ENCODE measurements at regions not wholly inside any gene's neighbourhood (a gene's known extent, or its start where the extent isn't known, plus 50 kb on each side); places are given as distances from the start of the nearest gene placed in this dataset.

- DNase-seq = no peak
Observed at GRCh38 chr6:118761645-118762044, 110.3 kb upstream of the CEP85L start.

- DNase-seq = no peak
Observed at GRCh38 chr6:118758946-118759345, 107.6 kb upstream of the CEP85L start.

- no peak for DNase-seq
Observed at GRCh38 chr6:118755941-118756646, 104.7 kb upstream of the CEP85L start.

GRCh38 chr6:118752803-118753202, 101.4 kb upstream of the CEP85L start:
- DNase-seq = no peak

GRCh38 chr6:118751072-118751471, 99.7 kb upstream of the CEP85L start:
- DNase-seq = no peak

GRCh38 chr6:118750143-118750542, 98.8 kb upstream of the CEP85L start:
- DNase-seq = no peak

- DNase-seq = peak; percentile 20
Observed at GRCh38 chr6:118748311-118749062, 97.1 kb upstream of the CEP85L start.

GRCh38 chr6:118746825-118747174, 95.4 kb upstream of the CEP85L start:
- no peak for DNase-seq

GRCh38 chr6:118746145-118746824, 94.9 kb upstream of the CEP85L start:
- no peak for DNase-seq

GRCh38 chr6:118745156-118745555, 93.8 kb upstream of the CEP85L start:
- no peak for DNase-seq

- peak; percentile 63 for DNase-seq
Observed at GRCh38 chr6:118744261-118744941, 93.0 kb upstream of the CEP85L start.

- DNase-seq = peak; percentile 15
Observed at GRCh38 chr6:118743746-118744145, 92.4 kb upstream of the CEP85L start.

GRCh38 chr6:118740372-118740771, 89.0 kb upstream of the CEP85L start:
- DNase-seq = peak; percentile 17

- no peak for DNase-seq
Observed at GRCh38 chr6:118739696-118740353, 88.4 kb upstream of the CEP85L start.

GRCh38 chr6:118736440-118736839, 85.0 kb upstream of the CEP85L start:
- DNase-seq = no peak

- no peak for DNase-seq
Observed at GRCh38 chr6:118735320-118735719, 83.9 kb upstream of the CEP85L start.

GRCh38 chr6:118725944-118726343, 74.6 kb upstream of the CEP85L start:
- DNase-seq = no peak

- DNase-seq = no peak
Observed at GRCh38 chr6:118724211-118724610, 72.8 kb upstream of the CEP85L start.

- no peak for DNase-seq
Observed at GRCh38 chr6:118722829-118723813, 71.7 kb upstream of the CEP85L start.

- DNase-seq = no peak
Observed at GRCh38 chr6:118720125-118720473, 68.7 kb upstream of the CEP85L start.

GRCh38 chr6:118719351-118720124, 68.1 kb upstream of the CEP85L start:
- DNase-seq = no peak
